ENCODE measurements at regions not wholly inside any gene's neighbourhood (a gene's known extent, or its start where the extent isn't known, plus 50 kb on each side); places are given as distances from the start of the nearest gene placed in this dataset.

- no peak for TF ChIP-seq CTCF (IDR thresholded peaks at IDR 0.05; ENCODE audit: borderline replicate concordance, extremely low read depth, low read length, poor library complexity, severe bottlenecking)
- no peak for TF ChIP-seq EZH2 (IDR thresholded peaks at IDR 0.05; ENCODE audit: borderline replicate concordance, low read depth, low read length, severe bottlenecking)
Observed at GRCh38 chr20:7734216-7734615, 206.0 kb downstream of the HAO1 start.

Measured in DND-41 (cell line).